ENCODE measurements at regions not wholly inside any gene's neighbourhood (a gene's known extent, or its start where the extent isn't known, plus 50 kb on each side); places are given as distances from the start of the nearest gene placed in this dataset.
"Not testable (repeated sequence)": the region's sequence is repeated elsewhere in the genome, so short reads cannot be mapped to it uniquely, and the experiment has no call there.

- no peak for DNase-seq
- Mint-ChIP-seq H3K27ac (no peak overlapping the region), H3K4me1 (no peaks in the 10 kb centered on the region), H3K27me3 (no peaks in the 10 kb centered on the region), H3K36me3 (ENCODE audit: low read depth) (peaks cover 15% of the 10 kb centered on the region), H3K4me3 (no peak overlapping the region), H3K9me3 (peaks cover 8% of the 10 kb centered on the region)
- intact Hi-C loops (cut with micrococcal nuclease): no loop called here
These were observed 267.8 kb upstream of the POU5F2 start for GRCh38 chr5:94009161-94009560.

- peaks cover 6% of the 10 kb centered on the region for H3K36me3 Mint-ChIP-seq (ENCODE audit: low read depth)
- peaks cover 2% of the 10 kb centered on the region for H3K4me1 Mint-ChIP-seq
- no peak overlapping the region for H3K27ac Mint-ChIP-seq
- H3K27me3 Mint-ChIP-seq: no peaks in the 10 kb centered on the region
- no peak for DNase-seq
- peaks cover 14% of the 10 kb centered on the region for H3K9me3 Mint-ChIP-seq
- intact Hi-C loops (cut with micrococcal nuclease): no loop called here
- H3K4me3 Mint-ChIP-seq: no peak overlapping the region
These were observed 257.6 kb upstream of the POU5F2 start for GRCh38 chr5:93998951-93999455.

GRCh38 chr5:93997562-93997961, 256.2 kb upstream of the POU5F2 start:
- peaks cover 2% of the 10 kb centered on the region for H3K4me1 Mint-ChIP-seq
- no peak overlapping the region for H3K27ac Mint-ChIP-seq
- H3K9me3 Mint-ChIP-seq: peaks cover 14% of the 10 kb centered on the region
- H3K27me3 Mint-ChIP-seq: no peaks in the 10 kb centered on the region
- peaks cover 5% of the 10 kb centered on the region for H3K36me3 Mint-ChIP-seq (ENCODE audit: low read depth)
- DNase-seq: no peak
- intact Hi-C loops (cut with micrococcal nuclease): no loop called here
- no peak overlapping the region for H3K4me3 Mint-ChIP-seq

GRCh38 chr5:93995126-93995621, 253.8 kb upstream of the POU5F2 start:
- intact Hi-C loops (cut with micrococcal nuclease): no loop called here
- H3K9me3 Mint-ChIP-seq: peaks cover under 1% of the 10 kb centered on the region
- H3K4me3 Mint-ChIP-seq: no peak overlapping the region

GRCh38 chr5:93993161-93993560, 251.8 kb upstream of the POU5F2 start:
- Mint-ChIP-seq H3K4me1 (peaks cover 2% of the 10 kb centered on the region), H3K36me3 (ENCODE audit: low read depth) (peaks cover 1% of the 10 kb centered on the region), H3K9me3 (no peaks in the 10 kb centered on the region), H3K4me3 (no peak overlapping the region), H3K27me3 (no peaks in the 10 kb centered on the region), H3K27ac (no peak overlapping the region)
- intact Hi-C loops (cut with micrococcal nuclease): no loop called here
- no peak for DNase-seq

More at GRCh38 chr5:93995126-93995621, 253.8 kb upstream of the POU5F2 start:
- no peak for DNase-seq
- Mint-ChIP-seq H3K4me1 (peaks cover 2% of the 10 kb centered on the region), H3K27me3 (no peaks in the 10 kb centered on the region), H3K27ac (no peak overlapping the region), H3K36me3 (ENCODE audit: low read depth) (peaks cover 1% of the 10 kb centered on the region)

- peaks cover 1% of the 10 kb centered on the region for H3K36me3 Mint-ChIP-seq (ENCODE audit: low read depth)
- intact Hi-C loops (cut with micrococcal nuclease): no loop called here
- DNase-seq: no peak
- H3K4me3 Mint-ChIP-seq: no peak overlapping the region
- H3K27me3 Mint-ChIP-seq: no peaks in the 10 kb centered on the region
- H3K9me3 Mint-ChIP-seq: peaks cover 6% of the 10 kb centered on the region
- no peak overlapping the region for H3K27ac Mint-ChIP-seq
- H3K4me1 Mint-ChIP-seq: peaks cover 2% of the 10 kb centered on the region
These were observed 249.2 kb upstream of the POU5F2 start for GRCh38 chr5:93990504-93991070.

- H3K36me3 Mint-ChIP-seq (ENCODE audit: low read depth); H3K9me3 Mint-ChIP-seq; DNase-seq; intact Hi-C loops (cut with micrococcal nuclease); H3K4me3 Mint-ChIP-seq; H3K4me1 Mint-ChIP-seq; H3K27me3 Mint-ChIP-seq; H3K27ac Mint-ChIP-seq: not testable (repeated sequence)
These were observed 244.7 kb upstream of the POU5F2 start for GRCh38 chr5:93985940-93986570.

- no peaks in the 10 kb centered on the region for H3K4me1 Mint-ChIP-seq
- H3K36me3 Mint-ChIP-seq (ENCODE audit: low read depth): peaks cover 10% of the 10 kb centered on the region
- peaks cover 11% of the 10 kb centered on the region for H3K9me3 Mint-ChIP-seq
- H3K27ac Mint-ChIP-seq: no peak overlapping the region
- H3K27me3 Mint-ChIP-seq: no peaks in the 10 kb centered on the region
- no peak overlapping the region for H3K4me3 Mint-ChIP-seq
- no peak for DNase-seq
- intact Hi-C loops (cut with micrococcal nuclease): no loop called here
These were observed 236.8 kb upstream of the POU5F2 start for GRCh38 chr5:93978222-93978621.

GRCh38 chr5:93967923-93968322, 226.5 kb upstream of the POU5F2 start:
- DNase-seq: no peak
- intact Hi-C loops (cut with micrococcal nuclease): no loop called here
- H3K27me3 Mint-ChIP-seq: no peaks in the 10 kb centered on the region
- no peaks in the 10 kb centered on the region for H3K36me3 Mint-ChIP-seq (ENCODE audit: low read depth)
- H3K27ac Mint-ChIP-seq: no peak overlapping the region
- peaks cover 4% of the 10 kb centered on the region for H3K9me3 Mint-ChIP-seq
- no peaks in the 10 kb centered on the region for H3K4me1 Mint-ChIP-seq
- H3K4me3 Mint-ChIP-seq: no peak overlapping the region

- Mint-ChIP-seq H3K36me3 (ENCODE audit: low read depth) (no peaks in the 10 kb centered on the region), H3K4me1 (no peaks in the 10 kb centered on the region), H3K27ac (no peak overlapping the region), H3K4me3 (no peak overlapping the region), H3K9me3 (peaks cover 4% of the 10 kb centered on the region), H3K27me3 (no peaks in the 10 kb centered on the region)
- no peak for DNase-seq
- intact Hi-C loops (cut with micrococcal nuclease): no loop called here
These were observed 223.0 kb upstream of the POU5F2 start for GRCh38 chr5:93964421-93964820.

GRCh38 chr5:93960042-93960441, 218.6 kb upstream of the POU5F2 start:
- no peaks in the 10 kb centered on the region for H3K9me3 Mint-ChIP-seq
- no peak overlapping the region for H3K27ac Mint-ChIP-seq
- H3K36me3 Mint-ChIP-seq (ENCODE audit: low read depth): peaks cover 2% of the 10 kb centered on the region
- no peak overlapping the region for H3K4me3 Mint-ChIP-seq
- no peak for DNase-seq
- H3K27me3 Mint-ChIP-seq: no peaks in the 10 kb centered on the region
- intact Hi-C loops (cut with micrococcal nuclease): no loop called here
- no peaks in the 10 kb centered on the region for H3K4me1 Mint-ChIP-seq

- Mint-ChIP-seq H3K4me3 (no peak overlapping the region), H3K36me3 (ENCODE audit: low read depth) (peaks cover 2% of the 10 kb centered on the region), H3K9me3 (no peaks in the 10 kb centered on the region)
These were observed 214.6 kb upstream of the POU5F2 start for GRCh38 chr5:93956006-93956405.

GRCh38 chr5:93954421-93955069, 213.1 kb upstream of the POU5F2 start:
- H3K27me3 Mint-ChIP-seq: no peaks in the 10 kb centered on the region

More at GRCh38 chr5:93956006-93956405, 214.6 kb upstream of the POU5F2 start:
- intact Hi-C loops (cut with micrococcal nuclease): no loop called here
- Mint-ChIP-seq H3K4me1 (no peaks in the 10 kb centered on the region), H3K27ac (no peak overlapping the region), H3K27me3 (no peaks in the 10 kb centered on the region)
- DNase-seq: no peak

GRCh38 chr5:93953442-93953841, 212.0 kb upstream of the POU5F2 start:
- Mint-ChIP-seq H3K4me1 (no peaks in the 10 kb centered on the region), H3K27me3 (no peaks in the 10 kb centered on the region), H3K27ac (no peak overlapping the region), H3K9me3 (no peaks in the 10 kb centered on the region), H3K36me3 (ENCODE audit: low read depth) (peaks cover 2% of the 10 kb centered on the region), H3K4me3 (no peak overlapping the region)
- no peak for DNase-seq
- intact Hi-C loops (cut with micrococcal nuclease): no loop called here

More at GRCh38 chr5:93954421-93955069, 213.1 kb upstream of the POU5F2 start:
- Mint-ChIP-seq H3K4me1 (no peaks in the 10 kb centered on the region), H3K27ac (no peak overlapping the region), H3K36me3 (ENCODE audit: low read depth) (peaks cover 2% of the 10 kb centered on the region), H3K9me3 (no peaks in the 10 kb centered on the region), H3K4me3 (no peak overlapping the region)
- intact Hi-C loops (cut with micrococcal nuclease): no loop called here
- DNase-seq: no peak

Data from activated CD4-positive, alpha-beta T cell treated with anti-CD3 and anti-CD28 coated beads, Interleukin-2, amount 10 ng/mL, durations not matched to agents 24 days and 14 days (primary cell).